Neural progenitor cell (in vitro differentiated cells): ENCODE measurements at regions not wholly inside any gene's neighbourhood (a gene's known extent, or its start where the extent isn't known, plus 50 kb on each side); places are given as distances from the start of the nearest gene placed in this dataset.

Source experiments
- DNase-seq: peaks from one replicate; pipeline ENCODE4 v3.0.0-alpha.2; 2016; ENCODE audit warnings: low spot score
- H2AFZ ChIP-seq: fragments of 200-600 bp; sonication (generic); replicated peaks from 2 replicates; pipeline ENCODE4 v1.6.1; 2016; ENCODE audit warnings: antibody characterized with exemption
- H3F3A ChIP-seq: fragments of 200-600 bp; sonication (generic); 2 replicates; pipeline ENCODE4 v1.6.1; 2016; ENCODE audit warnings: antibody characterized with exemption, low read depth
- H3K27ac ChIP-seq: fragments of 200-600 bp; sonication (generic); 2 replicates; pipeline ENCODE4 v1.5.1; 2016; ENCODE audit warnings: mild to moderate bottlenecking
- H3K27me3 ChIP-seq: fragments of 200-600 bp; sonication (generic); 2 replicates; pipeline ENCODE4 v1.6.1; 2016; ENCODE audit warnings: mild to moderate bottlenecking, moderate library complexity
- H3K36me3 ChIP-seq: fragments of 200-600 bp; sonication (generic); 2 replicates; pipeline ENCODE4 v1.5.1; 2016
- H3K4me1 ChIP-seq: fragments of 200-600 bp; sonication (generic); 2 replicates; pipeline ENCODE4 v1.6.1; 2016; ENCODE audit warnings: mixed run types
- H3K4me2 ChIP-seq: fragments of 200-600 bp; sonication (generic); 2 replicates; pipeline ENCODE4 v1.6.1; 2016
- H3K4me3 ChIP-seq: fragments of 200-600 bp; sonication (generic); 2 replicates; pipeline ENCODE4 v1.5.1; 2016
- H3K79me2 ChIP-seq: fragments of 200-600 bp; sonication (generic); 2 replicates; pipeline ENCODE4 v1.6.1; 2016; ENCODE audit warnings: low read depth
- H3K9ac ChIP-seq: fragments of 200-600 bp; sonication (generic); 2 replicates; pipeline ENCODE4 v1.6.1; 2016
- H3K9me3 ChIP-seq: fragments of 200-600 bp; sonication (generic); 2 replicates; pipeline ENCODE4 v1.5.1; 2016; ENCODE audit warnings: low read depth
- H4K20me1 ChIP-seq: fragments of 200-600 bp; sonication (generic); 2 replicates; pipeline ENCODE4 v1.6.1; 2016; ENCODE audit warnings: low read depth
- H3K27ac Mint-ChIP-seq: 3 replicates; pipeline ENCODE4 v1.8.0; 2021; ENCODE audit warnings: mixed read lengths
- H3K27me3 Mint-ChIP-seq: 2 replicates; pipeline ENCODE4 v1.8.0; 2022; ENCODE audit warnings: low read depth, mild to moderate bottlenecking, inconsistent platforms, moderate library complexity, mixed read lengths; ENCODE audit not compliant: insufficient read depth
- H3K36me3 Mint-ChIP-seq: 3 replicates; pipeline ENCODE4 v1.8.0; 2021; ENCODE audit warnings: mixed read lengths
- H3K4me1 Mint-ChIP-seq: 3 replicates; pipeline ENCODE4 v1.8.0; 2021; ENCODE audit warnings: mixed read lengths
- H3K4me3 Mint-ChIP-seq: 3 replicates; pipeline ENCODE4 v1.8.0; 2021; ENCODE audit warnings: mild to moderate bottlenecking, moderate library complexity, mixed read lengths
- H3K9me3 Mint-ChIP-seq: 3 replicates; pipeline ENCODE4 v1.8.0; 2020; ENCODE audit warnings: mixed read lengths
- EZH2 ChIP-seq: fragments of 200-600 bp; sonication (generic); IDR thresholded peaks from 2 replicates; pipeline ENCODE4 v1.6.1; 2017; ENCODE audit warnings: antibody characterized with exemption, mild to moderate bottlenecking, moderate library complexity
- EZH2phosphoT487 ChIP-seq: fragments of 200-600 bp; sonication (generic); IDR thresholded peaks from 2 replicates; pipeline ENCODE4 v1.6.1; 2017; ENCODE audit warnings: antibody characterized with exemption
- TF ChIP-seq, protein P1 (sequence below): fragments of 200-600 bp; sonication (generic); IDR thresholded peaks from 2 replicates; pipeline ENCODE4 v1.5.1; 2017; ENCODE audit warnings: antibody characterized with exemption, mild to moderate bottlenecking

DNA sequence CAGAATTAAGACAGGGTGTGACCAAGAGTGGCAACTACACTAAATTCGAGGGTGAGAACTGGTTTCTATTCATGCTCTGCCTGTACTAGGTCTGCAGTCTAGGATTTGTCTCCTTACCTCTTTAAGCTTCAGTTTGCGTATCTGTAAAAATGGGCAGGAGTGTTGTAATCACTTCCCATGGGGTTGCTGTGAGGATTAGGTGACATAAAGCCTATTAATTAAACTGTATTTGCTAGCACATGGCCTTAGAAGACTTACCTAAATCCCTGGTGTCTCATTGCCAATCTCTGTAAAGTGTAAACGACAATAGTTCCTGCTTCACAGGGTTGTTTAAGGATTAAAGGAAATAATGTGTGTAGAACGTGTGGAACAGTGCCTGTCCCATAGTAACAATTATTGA, 193.6 kb downstream of the DRD1 start:
- H3K27ac ChIP-seq, result no peak overlapping the region
- H3K27me3 Mint-ChIP-seq, result peaks cover 17% of the 10 kb centered on the region

DNA sequence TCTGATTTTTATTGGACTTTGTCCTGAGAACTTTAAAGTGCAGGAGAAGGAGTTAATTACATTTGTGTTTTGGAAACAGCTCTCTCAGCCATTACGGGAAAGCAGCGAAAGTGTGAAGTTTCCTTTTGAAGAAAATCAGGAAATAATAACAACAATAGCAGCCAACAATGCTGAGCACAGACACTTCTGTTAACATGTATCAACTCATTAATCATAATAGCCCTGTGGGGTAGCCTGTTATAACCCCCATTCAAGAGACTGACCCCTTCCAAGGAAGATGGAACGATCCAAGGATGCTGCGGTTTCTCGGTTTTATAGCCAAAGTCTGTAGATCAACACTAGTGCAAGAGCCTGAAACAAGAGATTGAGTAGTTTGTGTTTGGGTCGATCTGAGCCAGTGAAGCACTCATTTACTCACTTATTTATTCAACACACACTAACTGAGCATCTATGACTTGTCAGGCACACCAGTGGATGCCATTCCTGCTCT, 195.5 kb downstream of the DRD1 start:
- H3K79me2 ChIP-seq, result no peaks in the 10 kb centered on the region
- H3K9me3 Mint-ChIP-seq, result no peaks in the 10 kb centered on the region
- no peaks in the 10 kb centered on the region for H3F3A ChIP-seq
- H3K36me3 Mint-ChIP-seq, result no peaks in the 10 kb centered on the region
- no peak overlapping the region for H3K27ac ChIP-seq
- H3K27me3 ChIP-seq, result no peaks in the 10 kb centered on the region
- H3K4me1 ChIP-seq, result no peaks in the 10 kb centered on the region
- no peak overlapping the region for H3K4me3 Mint-ChIP-seq
- H4K20me1 ChIP-seq, result no peaks in the 10 kb centered on the region
- H3K36me3 ChIP-seq, result no peaks in the 10 kb centered on the region
- no peak for DNase-seq
- H3K9me3 ChIP-seq, result no peaks in the 10 kb centered on the region
- H3K4me1 Mint-ChIP-seq, result peaks cover 7% of the 10 kb centered on the region
- no peak overlapping the region for H3K27ac Mint-ChIP-seq
- no peak overlapping the region for H2AFZ ChIP-seq
- no peak overlapping the region for H3K9ac ChIP-seq
- no peak for TF ChIP-seq EZH2phosphoT487
- TF ChIP-seq, protein P1, sequence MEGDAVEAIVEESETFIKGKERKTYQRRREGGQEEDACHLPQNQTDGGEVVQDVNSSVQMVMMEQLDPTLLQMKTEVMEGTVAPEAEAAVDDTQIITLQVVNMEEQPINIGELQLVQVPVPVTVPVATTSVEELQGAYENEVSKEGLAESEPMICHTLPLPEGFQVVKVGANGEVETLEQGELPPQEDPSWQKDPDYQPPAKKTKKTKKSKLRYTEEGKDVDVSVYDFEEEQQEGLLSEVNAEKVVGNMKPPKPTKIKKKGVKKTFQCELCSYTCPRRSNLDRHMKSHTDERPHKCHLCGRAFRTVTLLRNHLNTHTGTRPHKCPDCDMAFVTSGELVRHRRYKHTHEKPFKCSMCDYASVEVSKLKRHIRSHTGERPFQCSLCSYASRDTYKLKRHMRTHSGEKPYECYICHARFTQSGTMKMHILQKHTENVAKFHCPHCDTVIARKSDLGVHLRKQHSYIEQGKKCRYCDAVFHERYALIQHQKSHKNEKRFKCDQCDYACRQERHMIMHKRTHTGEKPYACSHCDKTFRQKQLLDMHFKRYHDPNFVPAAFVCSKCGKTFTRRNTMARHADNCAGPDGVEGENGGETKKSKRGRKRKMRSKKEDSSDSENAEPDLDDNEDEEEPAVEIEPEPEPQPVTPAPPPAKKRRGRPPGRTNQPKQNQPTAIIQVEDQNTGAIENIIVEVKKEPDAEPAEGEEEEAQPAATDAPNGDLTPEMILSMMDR, result no peak
- TF ChIP-seq EZH2, result no peak
- peaks cover 17% of the 10 kb centered on the region for H3K27me3 Mint-ChIP-seq
- no peak overlapping the region for H3K4me2 ChIP-seq
- no peak overlapping the region for H3K4me3 ChIP-seq

More for the DNA sequence above, 193.6 kb downstream of the DRD1 start:
- TF ChIP-seq, protein P1, result no peak
- TF ChIP-seq EZH2phosphoT487, result no peak
- TF ChIP-seq EZH2, result no peak
- H3K36me3 Mint-ChIP-seq, result no peaks in the 10 kb centered on the region
- Histone ChIP-seq H3K27me3 (no peaks in the 10 kb centered on the region), H4K20me1 (no peaks in the 10 kb centered on the region), H3K9me3 (no peaks in the 10 kb centered on the region), H3K36me3 (no peaks in the 10 kb centered on the region), H3K4me2 (no peak overlapping the region), H3K79me2 (no peaks in the 10 kb centered on the region), H3K9ac (no peak overlapping the region), H2AFZ (no peak overlapping the region), H3K4me3 (no peak overlapping the region), H3K4me1 (no peaks in the 10 kb centered on the region), H3F3A (no peaks in the 10 kb centered on the region)
- H3K9me3 Mint-ChIP-seq, result no peaks in the 10 kb centered on the region
- no peak for DNase-seq
- peak overlapping the region; percentile 20 for H3K27ac Mint-ChIP-seq
- H3K4me3 Mint-ChIP-seq, result no peak overlapping the region
- H3K4me1 Mint-ChIP-seq, result peaks cover 2% of the 10 kb centered on the region

DNA sequence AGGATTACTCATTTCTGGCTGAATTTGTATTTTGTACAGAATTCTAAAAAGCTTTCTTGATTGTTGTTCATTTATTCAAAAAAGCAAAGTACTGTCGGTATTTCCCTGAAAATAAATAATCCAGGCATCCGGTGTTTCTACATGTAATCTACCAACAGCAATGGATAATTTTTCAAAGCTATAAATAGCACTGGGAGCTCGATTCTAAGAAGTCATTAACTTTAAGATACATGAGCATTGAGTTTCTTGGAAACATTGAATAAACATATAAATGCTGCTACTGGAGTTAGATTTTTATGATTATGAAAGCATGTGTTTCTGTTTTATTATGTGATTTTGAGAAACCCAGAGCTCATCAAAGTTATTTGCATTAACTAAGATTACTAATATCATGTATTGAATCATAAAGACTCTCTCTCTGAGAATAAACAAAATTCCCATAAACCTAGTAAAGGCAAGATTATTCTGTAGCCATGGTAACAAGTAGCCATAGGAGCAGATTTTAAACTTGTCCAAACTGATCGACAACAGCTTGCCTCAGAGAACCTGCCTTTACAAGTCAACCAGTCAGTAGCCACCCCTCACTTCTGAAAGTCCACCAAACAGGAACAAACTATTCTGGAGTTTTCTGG, 197.0 kb downstream of the DRD1 start:
- no peak for TF ChIP-seq EZH2phosphoT487
- no peak for TF ChIP-seq EZH2
- TF ChIP-seq, protein P1, result no peak
- H3K4me1 ChIP-seq, result no peaks in the 10 kb centered on the region
- no peaks in the 10 kb centered on the region for H3F3A ChIP-seq
- H2AFZ ChIP-seq, result no peak overlapping the region
- peaks cover 17% of the 10 kb centered on the region for H3K27me3 Mint-ChIP-seq
- no peak overlapping the region for H3K27ac Mint-ChIP-seq
- H4K20me1 ChIP-seq, result no peaks in the 10 kb centered on the region
- no peaks in the 10 kb centered on the region for H3K79me2 ChIP-seq
- H3K4me2 ChIP-seq, result no peak overlapping the region
- no peaks in the 10 kb centered on the region for H3K36me3 Mint-ChIP-seq
- no peaks in the 10 kb centered on the region for H3K27me3 ChIP-seq
- no peaks in the 10 kb centered on the region for H3K9me3 ChIP-seq
- H3K9ac ChIP-seq, result no peak overlapping the region
- H3K4me3 ChIP-seq, result no peak overlapping the region
- DNase-seq, result no peak
- no peak overlapping the region for H3K4me3 Mint-ChIP-seq
- no peaks in the 10 kb centered on the region for H3K36me3 ChIP-seq
- H3K4me1 Mint-ChIP-seq, result peaks cover 12% of the 10 kb centered on the region
- no peak overlapping the region for H3K27ac ChIP-seq
- H3K9me3 Mint-ChIP-seq, result no peaks in the 10 kb centered on the region
